GM12872 (cell line): ENCODE measurements at regions not wholly inside any gene's neighbourhood (a gene's known extent, or its start where the extent isn't known, plus 50 kb on each side); places are given as distances from the start of the nearest gene placed in this dataset.

Experiments used
- TF ChIP-seq, protein P1 (sequence below): IDR thresholded peaks from 3 replicates; pipeline ENCODE4 v1.5.1; 2011; ENCODE audit warnings: low read depth, mild to moderate bottlenecking, low read length, moderate library complexity; ENCODE audit not compliant: insufficient read depth

DNA sequence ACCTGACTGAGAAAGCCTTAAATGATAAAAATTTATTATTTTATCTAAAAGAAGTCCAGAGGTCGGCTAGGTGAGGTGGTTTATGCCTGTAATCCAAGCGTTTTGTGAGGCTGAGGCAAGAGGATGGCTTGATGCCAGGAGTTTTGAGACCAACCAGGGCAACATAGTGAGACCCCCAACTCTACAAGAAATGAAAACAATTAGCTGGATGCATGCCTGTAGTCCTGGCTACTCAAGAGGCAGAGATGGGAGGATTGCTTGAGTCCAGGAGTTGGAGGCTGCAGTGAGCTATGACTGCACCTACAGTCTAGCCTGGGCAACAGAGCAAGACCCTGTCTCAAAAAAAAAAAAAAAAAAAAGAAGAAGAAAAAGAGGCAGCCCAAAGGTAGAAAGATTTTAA, 179.9 kb upstream of the KIF2A start:
- TF ChIP-seq, protein P1, sequence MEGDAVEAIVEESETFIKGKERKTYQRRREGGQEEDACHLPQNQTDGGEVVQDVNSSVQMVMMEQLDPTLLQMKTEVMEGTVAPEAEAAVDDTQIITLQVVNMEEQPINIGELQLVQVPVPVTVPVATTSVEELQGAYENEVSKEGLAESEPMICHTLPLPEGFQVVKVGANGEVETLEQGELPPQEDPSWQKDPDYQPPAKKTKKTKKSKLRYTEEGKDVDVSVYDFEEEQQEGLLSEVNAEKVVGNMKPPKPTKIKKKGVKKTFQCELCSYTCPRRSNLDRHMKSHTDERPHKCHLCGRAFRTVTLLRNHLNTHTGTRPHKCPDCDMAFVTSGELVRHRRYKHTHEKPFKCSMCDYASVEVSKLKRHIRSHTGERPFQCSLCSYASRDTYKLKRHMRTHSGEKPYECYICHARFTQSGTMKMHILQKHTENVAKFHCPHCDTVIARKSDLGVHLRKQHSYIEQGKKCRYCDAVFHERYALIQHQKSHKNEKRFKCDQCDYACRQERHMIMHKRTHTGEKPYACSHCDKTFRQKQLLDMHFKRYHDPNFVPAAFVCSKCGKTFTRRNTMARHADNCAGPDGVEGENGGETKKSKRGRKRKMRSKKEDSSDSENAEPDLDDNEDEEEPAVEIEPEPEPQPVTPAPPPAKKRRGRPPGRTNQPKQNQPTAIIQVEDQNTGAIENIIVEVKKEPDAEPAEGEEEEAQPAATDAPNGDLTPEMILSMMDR: no peak

DNA sequence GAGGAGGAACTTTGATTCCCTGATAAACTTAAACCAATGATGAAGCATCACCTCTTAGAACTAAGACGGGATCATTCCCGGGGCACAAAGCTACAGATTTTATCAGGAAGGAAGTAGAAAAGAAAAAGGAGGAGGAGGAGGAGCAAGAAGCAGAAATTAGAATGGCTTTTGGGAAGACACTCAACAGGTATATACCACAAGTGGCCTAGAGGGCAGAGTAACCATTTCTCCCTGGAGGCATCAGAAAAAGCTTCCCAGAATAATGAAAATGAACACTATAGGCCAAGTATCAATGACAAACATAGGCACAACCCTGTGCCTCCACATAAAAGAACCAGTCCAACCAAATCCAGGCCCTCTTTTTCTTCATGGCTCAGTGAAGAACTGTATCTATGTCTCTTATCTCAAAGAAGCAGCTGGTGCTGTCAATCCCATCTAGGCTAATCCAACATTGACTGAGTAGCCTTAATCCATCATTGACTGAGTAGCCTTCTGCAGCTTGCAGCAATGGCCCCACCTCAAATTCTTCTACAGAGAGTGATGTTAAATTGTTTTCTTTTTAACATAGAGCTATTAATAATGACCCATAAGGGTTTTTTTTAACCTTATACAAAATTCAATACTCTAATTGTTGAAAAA, 178.8 kb upstream of the KIF2A start:
- TF ChIP-seq, protein P1: no peak

DNA sequence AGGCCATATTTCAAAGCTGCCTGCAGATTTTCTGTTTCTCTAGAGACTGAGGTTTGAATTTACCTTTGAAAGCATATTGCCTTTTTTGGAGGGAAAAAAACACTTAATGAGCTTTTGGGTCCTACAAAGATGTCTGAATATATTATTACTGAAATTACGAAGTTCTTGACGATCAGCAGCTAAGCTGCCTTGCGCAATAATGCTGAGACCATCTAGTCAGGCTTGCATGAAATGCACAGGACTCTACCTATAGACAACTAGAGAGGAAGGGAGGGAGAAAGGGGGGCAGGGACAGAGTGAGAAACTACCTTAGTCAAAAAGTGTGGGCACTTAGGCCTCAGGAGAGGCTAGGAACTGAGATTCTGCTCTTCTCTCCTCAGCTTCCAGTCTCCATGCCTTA, 175.9 kb upstream of the KIF2A start:
- TF ChIP-seq, protein P1: no peak

DNA sequence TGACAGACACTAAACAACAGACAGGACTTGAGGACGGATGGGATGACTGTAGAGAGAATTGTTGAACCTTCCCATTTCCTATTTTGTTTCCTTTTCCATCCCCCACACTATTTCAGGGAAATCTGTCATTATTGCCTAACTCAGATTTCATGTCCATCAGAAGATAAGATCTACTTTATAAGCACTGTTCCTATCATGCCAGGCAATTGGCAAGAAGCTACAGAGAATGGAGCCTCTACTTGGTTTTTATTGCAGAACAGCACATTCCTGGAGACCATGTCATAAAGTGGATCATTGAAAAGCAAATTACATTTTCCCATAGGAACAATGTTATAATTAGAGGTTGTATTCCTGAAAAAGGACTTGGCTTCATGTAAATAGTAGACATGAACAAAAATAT, 173.7 kb upstream of the KIF2A start:
- TF ChIP-seq, protein P1: no peak

DNA sequence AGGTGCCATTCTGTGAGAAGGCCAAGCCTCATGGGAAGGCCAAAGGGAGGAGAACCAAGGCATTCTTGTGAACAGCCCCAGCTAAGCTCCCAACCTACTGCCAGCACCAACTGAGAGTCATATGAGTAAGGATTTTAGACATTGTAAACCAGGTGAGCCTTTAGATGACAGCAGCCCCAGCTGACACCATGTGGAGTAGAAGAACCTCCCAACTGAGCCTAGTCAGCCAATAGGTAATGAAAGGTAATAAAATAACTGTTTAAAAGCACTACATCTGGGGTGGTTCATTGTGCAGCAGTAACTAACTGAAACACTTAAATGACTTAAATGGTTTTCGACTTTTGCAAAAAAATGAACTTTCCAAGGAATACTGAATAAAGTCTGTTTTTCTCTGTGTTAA, 172.6 kb upstream of the KIF2A start:
- TF ChIP-seq, protein P1: no peak

DNA sequence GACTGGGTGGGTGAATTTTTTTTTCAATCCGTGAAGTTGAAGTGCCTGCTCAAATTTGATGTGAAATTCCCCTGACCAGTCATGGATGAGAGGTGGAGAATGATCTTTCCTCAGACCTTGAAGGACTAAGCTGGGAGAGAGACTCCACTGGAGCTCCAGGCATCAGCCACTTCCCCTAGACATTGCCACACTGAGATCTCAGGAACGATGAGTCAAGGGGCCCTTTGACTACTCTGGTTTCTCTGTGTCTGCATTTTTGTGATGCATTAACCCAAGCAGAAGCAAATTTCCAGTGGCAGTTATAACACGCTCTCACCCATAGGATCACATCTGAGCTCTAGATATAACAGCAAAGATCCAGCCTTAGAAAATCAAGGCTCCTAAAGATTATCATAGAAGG, 171.2 kb upstream of the KIF2A start:
- TF ChIP-seq, protein P1: no peak

DNA sequence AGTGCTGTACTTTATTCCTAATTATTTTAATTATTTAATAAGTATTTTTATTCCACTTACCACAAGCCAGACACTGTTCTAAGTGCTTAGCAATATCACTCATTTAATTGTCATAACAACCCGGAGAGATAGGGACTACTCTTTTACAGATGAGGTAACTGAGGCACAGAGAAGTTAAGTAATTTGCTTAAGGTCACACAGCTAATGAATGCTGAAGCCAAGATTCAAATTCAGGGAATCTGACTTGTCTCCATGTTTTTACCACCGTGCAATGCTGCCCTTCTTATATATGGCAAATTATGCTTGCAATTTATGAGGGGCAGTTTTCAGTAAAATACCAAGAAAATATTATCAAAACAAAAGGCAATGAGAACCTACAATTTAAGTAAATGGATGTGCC, 168.4 kb upstream of the KIF2A start:
- TF ChIP-seq, protein P1: no peak
